HEK293 (cell line): ENCODE measurements at regions not wholly inside any gene's neighbourhood (a gene's known extent, or its start where the extent isn't known, plus 50 kb on each side); places are given as distances from the start of the nearest gene placed in this dataset.

Experiments
- CTCF ChIA-PET: fragments of 350-600 bp; formaldehyde crosslinking; extraction: SDS; loops from one replicate; lab custom pipeline; 2021; ENCODE audit warnings: antibody characterized with exemption; lab: Yijun Ruan, JAX
- POLR2A ChIA-PET: fragments of 300-600 bp; formaldehyde crosslinking; extraction: SDS; loops from one replicate; lab custom pipeline; 2020; ENCODE audit warnings: antibody characterized with exemption, inconsistent platforms; lab: Yijun Ruan, JAX
- H3K27ac ChIP-seq: fragments of 200-500 bp; sonication (Bioruptor generic); 2 replicates; pipeline ENCODE4 v1.5.1; 2014; ENCODE audit warnings: low read depth, low read length, control low read depth, inconsistent platforms; ENCODE audit errors: extremely low read depth
- H3K36me3 ChIP-seq, 2 experiments: fragments of 200-500 bp in 1 of 2; sonication (Bioruptor generic) in 1 of 2; 1 replicate in 1 of 2; 2 replicates in 1 of 2; pipeline ENCODE4 v1.5.1; 2014 to 2017; ENCODE audit warnings: inconsistent platforms in 2 of 2, low read length in 2 of 2; ENCODE audit not compliant: control insufficient read depth in 2 of 2, insufficient read depth in 1 of 2
- H3K4me1 ChIP-seq: fragments of 200-500 bp; sonication (Bioruptor generic); 2 replicates; pipeline ENCODE4 v1.5.1; 2014; ENCODE audit warnings: mild to moderate bottlenecking, low read length, inconsistent platforms; ENCODE audit not compliant: control insufficient read depth, insufficient read depth
- H3K4me3 ChIP-seq: 2 replicates; pipeline ENCODE4 v1.5.1; 2011; ENCODE audit warnings: low read depth, mild to moderate bottlenecking, control low read depth, low read length, moderate library complexity
- H3K9me3 ChIP-seq: fragments of 200-500 bp; sonication (Bioruptor generic); 2 replicates; pipeline ENCODE4 v1.5.1; 2014; ENCODE audit warnings: low read depth, low read length, inconsistent platforms; ENCODE audit not compliant: control insufficient read depth, insufficient read depth
- BCL11A ChIP-seq: fragments of 450-650 bp; formaldehyde crosslinking; IDR thresholded peaks from 2 replicates; pipeline ENCODE4 v1.5.1; 2016; ENCODE audit warnings: low read depth, missing biosample characterization, missing genetic modification characterization
- KLF8 ChIP-seq: fragments of 450-650 bp; formaldehyde crosslinking; IDR thresholded peaks from 2 replicates; pipeline ENCODE4 v1.5.1; 2016; ENCODE audit warnings: missing biosample characterization, missing genetic modification characterization
- SP7 ChIP-seq: fragments of 450-650 bp; formaldehyde crosslinking; IDR thresholded peaks from 2 replicates; pipeline ENCODE4 v1.5.1; 2016; ENCODE audit warnings: missing biosample characterization, missing genetic modification characterization
- ZNF146 ChIP-seq: fragments of 450-650 bp; formaldehyde crosslinking; IDR thresholded peaks from 2 replicates; pipeline ENCODE4 v1.5.1; 2016; ENCODE audit warnings: missing biosample characterization, missing genetic modification characterization
- ZNF155 ChIP-seq: fragments of 450-650 bp; formaldehyde crosslinking; IDR thresholded peaks from 2 replicates; pipeline ENCODE4 v1.5.1; 2016; ENCODE audit warnings: missing biosample characterization, missing genetic modification characterization
- ZNF174 ChIP-seq: fragments of 450-650 bp; formaldehyde crosslinking; IDR thresholded peaks from 2 replicates; pipeline ENCODE4 v1.5.0; 2017; ENCODE audit warnings: missing biosample characterization, mild to moderate bottlenecking, missing genetic modification characterization
- ZNF184 ChIP-seq: fragments of 450-650 bp; IDR thresholded peaks from 2 replicates; pipeline ENCODE4 v1.5.1; 2018; ENCODE audit warnings: missing biosample characterization, mild to moderate bottlenecking, missing genetic modification characterization
- ZNF292 ChIP-seq: fragments of 450-650 bp; formaldehyde crosslinking; IDR thresholded peaks from 2 replicates; pipeline ENCODE4 v1.5.1; 2016; ENCODE audit warnings: low read depth, missing biosample characterization, missing genetic modification characterization, borderline replicate concordance
- ZNF311 ChIP-seq: fragments of 450-650 bp; formaldehyde crosslinking; IDR thresholded peaks from 2 replicates; pipeline ENCODE4 v1.5.1; 2017; ENCODE audit warnings: missing biosample characterization, missing genetic modification characterization, borderline replicate concordance
- ZNF423 ChIP-seq: fragments of 450-650 bp; formaldehyde crosslinking; IDR thresholded peaks from 2 replicates; pipeline ENCODE4 v1.5.1; 2016; ENCODE audit warnings: missing biosample characterization, missing genetic modification characterization
- ZNF514 ChIP-seq: fragments of 450-650 bp; formaldehyde crosslinking; IDR thresholded peaks from 2 replicates; pipeline ENCODE4 v1.5.1; 2016; ENCODE audit warnings: missing biosample characterization, missing genetic modification characterization
- ZNF624 ChIP-seq: fragments of 450-650 bp; formaldehyde crosslinking; IDR thresholded peaks from 2 replicates; pipeline ENCODE4 v1.5.1; 2017; ENCODE audit warnings: missing biosample characterization, missing genetic modification characterization
- ZNF837 ChIP-seq: fragments of 450-650 bp; formaldehyde crosslinking; IDR thresholded peaks from 2 replicates; pipeline ENCODE4 v1.5.1; 2016; ENCODE audit warnings: missing biosample characterization, missing genetic modification characterization
- ZNF843 ChIP-seq: fragments of 450-650 bp; formaldehyde crosslinking; IDR thresholded peaks from 2 replicates; pipeline ENCODE4 v1.5.1; 2016; ENCODE audit warnings: missing biosample characterization, missing genetic modification characterization
- TF ChIP-seq, protein P1 (sequence below): fragments of 450-650 bp; formaldehyde crosslinking; IDR thresholded peaks from 2 replicates; pipeline ENCODE4 v1.5.1; 2016; ENCODE audit warnings: missing biosample characterization, missing genetic modification characterization
- TF ChIP-seq, protein P2 (sequence below): fragments of 450-650 bp; formaldehyde crosslinking; IDR thresholded peaks from 2 replicates; pipeline ENCODE4 v1.5.1; 2016; ENCODE audit warnings: missing biosample characterization, missing genetic modification characterization, borderline replicate concordance
- TF ChIP-seq, protein P3 (sequence below): fragments of 450-650 bp; formaldehyde crosslinking; conservative IDR thresholded peaks from 2 replicates; pipeline ENCODE4 v1.5.1; 2016; ENCODE audit warnings: low read depth, missing biosample characterization, missing genetic modification characterization

DNA sequence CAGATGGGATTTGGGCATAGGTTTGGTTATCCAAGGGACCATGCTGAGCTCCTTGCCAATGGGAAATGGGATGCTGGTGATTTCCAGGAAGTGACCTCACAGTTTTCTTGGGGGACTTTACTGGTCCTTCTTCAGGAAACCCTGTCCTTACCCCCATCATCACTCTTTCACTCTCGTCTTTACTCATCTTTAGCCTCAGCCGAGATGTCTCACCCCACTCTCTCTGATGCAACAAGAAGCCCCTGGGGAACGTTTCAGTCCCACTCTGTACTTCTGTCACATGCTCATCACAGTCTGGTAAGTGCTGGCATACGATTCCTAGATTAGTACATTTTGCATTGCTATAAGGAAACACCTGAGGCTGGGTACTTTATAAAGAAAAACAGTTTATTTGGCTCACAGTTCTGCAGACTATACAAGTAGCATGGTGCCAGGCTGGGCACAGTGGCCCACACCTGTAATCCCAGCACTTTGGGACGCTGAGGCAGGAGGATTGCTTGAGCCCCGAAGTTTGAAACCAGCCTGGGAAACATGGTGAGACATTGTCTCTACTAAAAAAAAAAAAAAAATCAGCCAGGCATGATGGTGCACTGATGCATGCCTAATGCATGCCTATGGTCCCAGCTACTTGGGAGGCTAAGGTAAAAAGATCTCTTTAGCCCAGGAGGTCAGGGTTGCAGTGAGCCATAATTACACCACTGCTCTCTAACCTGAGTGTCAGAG is 63.5 kb upstream of the VKORC1L1 start (continued):
- TF ChIP-seq BCL11A (tag by site-specific recombination) = no peak
- no peak for TF ChIP-seq ZNF292 (tag by site-specific recombination)
- TF ChIP-seq ZNF146 (tag by site-specific recombination) = no peak
- TF ChIP-seq, protein P1, sequence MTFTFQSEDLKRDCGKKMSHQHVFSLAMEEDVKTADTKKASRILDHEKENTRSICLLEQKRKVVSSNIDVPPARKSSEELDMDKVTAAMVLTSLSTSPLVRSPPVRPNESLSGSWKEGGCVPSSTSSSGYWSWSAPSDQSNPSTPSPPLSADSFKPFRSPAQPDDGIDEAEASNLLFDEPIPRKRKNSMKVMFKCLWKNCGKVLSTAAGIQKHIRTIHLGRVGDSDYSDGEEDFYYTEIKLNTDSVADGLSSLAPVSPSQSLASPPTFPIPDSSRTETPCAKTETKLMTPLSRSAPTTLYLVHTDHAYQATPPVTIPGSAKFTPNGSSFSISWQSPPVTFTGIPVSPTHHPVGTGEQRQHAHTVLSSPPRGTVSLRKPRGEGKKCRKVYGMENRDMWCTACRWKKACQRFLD (tag by site-specific recombination) = no peak
- TF ChIP-seq ZNF514 (tag by site-specific recombination) = no peak
- TF ChIP-seq KLF8 (tag by site-specific recombination) = no peak
- no peak for TF ChIP-seq ZNF423
- no peak for TF ChIP-seq SP7 (tag by site-specific recombination)
- TF ChIP-seq, protein P2, sequence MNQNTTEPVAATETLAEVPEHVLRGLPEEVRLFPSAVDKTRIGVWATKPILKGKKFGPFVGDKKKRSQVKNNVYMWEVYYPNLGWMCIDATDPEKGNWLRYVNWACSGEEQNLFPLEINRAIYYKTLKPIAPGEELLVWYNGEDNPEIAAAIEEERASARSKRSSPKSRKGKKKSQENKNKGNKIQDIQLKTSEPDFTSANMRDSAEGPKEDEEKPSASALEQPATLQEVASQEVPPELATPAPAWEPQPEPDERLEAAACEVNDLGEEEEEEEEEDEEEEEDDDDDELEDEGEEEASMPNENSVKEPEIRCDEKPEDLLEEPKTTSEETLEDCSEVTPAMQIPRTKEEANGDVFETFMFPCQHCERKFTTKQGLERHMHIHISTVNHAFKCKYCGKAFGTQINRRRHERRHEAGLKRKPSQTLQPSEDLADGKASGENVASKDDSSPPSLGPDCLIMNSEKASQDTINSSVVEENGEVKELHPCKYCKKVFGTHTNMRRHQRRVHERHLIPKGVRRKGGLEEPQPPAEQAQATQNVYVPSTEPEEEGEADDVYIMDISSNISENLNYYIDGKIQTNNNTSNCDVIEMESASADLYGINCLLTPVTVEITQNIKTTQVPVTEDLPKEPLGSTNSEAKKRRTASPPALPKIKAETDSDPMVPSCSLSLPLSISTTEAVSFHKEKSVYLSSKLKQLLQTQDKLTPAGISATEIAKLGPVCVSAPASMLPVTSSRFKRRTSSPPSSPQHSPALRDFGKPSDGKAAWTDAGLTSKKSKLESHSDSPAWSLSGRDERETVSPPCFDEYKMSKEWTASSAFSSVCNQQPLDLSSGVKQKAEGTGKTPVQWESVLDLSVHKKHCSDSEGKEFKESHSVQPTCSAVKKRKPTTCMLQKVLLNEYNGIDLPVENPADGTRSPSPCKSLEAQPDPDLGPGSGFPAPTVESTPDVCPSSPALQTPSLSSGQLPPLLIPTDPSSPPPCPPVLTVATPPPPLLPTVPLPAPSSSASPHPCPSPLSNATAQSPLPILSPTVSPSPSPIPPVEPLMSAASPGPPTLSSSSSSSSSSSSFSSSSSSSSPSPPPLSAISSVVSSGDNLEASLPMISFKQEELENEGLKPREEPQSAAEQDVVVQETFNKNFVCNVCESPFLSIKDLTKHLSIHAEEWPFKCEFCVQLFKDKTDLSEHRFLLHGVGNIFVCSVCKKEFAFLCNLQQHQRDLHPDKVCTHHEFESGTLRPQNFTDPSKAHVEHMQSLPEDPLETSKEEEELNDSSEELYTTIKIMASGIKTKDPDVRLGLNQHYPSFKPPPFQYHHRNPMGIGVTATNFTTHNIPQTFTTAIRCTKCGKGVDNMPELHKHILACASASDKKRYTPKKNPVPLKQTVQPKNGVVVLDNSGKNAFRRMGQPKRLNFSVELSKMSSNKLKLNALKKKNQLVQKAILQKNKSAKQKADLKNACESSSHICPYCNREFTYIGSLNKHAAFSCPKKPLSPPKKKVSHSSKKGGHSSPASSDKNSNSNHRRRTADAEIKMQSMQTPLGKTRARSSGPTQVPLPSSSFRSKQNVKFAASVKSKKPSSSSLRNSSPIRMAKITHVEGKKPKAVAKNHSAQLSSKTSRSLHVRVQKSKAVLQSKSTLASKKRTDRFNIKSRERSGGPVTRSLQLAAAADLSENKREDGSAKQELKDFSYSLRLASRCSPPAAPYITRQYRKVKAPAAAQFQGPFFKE (tag by site-specific recombination) = no peak

DNA sequence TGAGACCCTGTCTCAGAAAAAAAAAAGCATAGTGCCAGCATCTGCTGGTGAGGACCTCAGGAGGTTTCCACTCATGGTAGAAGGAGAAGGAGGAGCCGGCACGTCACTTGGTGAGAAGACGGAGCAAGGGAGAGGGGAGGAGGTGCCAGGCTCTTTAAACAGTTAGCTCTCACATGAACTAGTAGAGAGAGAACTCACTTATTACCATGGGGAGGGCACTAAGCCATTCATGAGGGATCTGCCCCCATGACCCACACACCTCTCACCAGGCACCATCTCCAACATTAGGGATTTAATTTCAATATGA is 62.9 kb upstream of the VKORC1L1 start:
- H3K4me1 ChIP-seq = no peaks in the 10 kb centered on the region
- no peak overlapping the region for H3K4me3 ChIP-seq
- no peaks in the 10 kb centered on the region for H3K9me3 ChIP-seq
- POLR2A ChIA-PET = no interaction called here
- TF ChIP-seq ZNF155 (tag by site-specific recombination) (no peak), ZNF843 (tag by site-specific recombination) (no peak), ZNF311 (tag by site-specific recombination) (no peak), ZNF184 (no peak), ZNF837 (tag by site-specific recombination) (no peak), ZNF174 (tag by site-specific recombination) (no peak), ZNF624 (tag by site-specific recombination) (no peak)
- TF ChIP-seq, protein P2 (tag by site-specific recombination) = no peak
- TF ChIP-seq, protein P3, sequence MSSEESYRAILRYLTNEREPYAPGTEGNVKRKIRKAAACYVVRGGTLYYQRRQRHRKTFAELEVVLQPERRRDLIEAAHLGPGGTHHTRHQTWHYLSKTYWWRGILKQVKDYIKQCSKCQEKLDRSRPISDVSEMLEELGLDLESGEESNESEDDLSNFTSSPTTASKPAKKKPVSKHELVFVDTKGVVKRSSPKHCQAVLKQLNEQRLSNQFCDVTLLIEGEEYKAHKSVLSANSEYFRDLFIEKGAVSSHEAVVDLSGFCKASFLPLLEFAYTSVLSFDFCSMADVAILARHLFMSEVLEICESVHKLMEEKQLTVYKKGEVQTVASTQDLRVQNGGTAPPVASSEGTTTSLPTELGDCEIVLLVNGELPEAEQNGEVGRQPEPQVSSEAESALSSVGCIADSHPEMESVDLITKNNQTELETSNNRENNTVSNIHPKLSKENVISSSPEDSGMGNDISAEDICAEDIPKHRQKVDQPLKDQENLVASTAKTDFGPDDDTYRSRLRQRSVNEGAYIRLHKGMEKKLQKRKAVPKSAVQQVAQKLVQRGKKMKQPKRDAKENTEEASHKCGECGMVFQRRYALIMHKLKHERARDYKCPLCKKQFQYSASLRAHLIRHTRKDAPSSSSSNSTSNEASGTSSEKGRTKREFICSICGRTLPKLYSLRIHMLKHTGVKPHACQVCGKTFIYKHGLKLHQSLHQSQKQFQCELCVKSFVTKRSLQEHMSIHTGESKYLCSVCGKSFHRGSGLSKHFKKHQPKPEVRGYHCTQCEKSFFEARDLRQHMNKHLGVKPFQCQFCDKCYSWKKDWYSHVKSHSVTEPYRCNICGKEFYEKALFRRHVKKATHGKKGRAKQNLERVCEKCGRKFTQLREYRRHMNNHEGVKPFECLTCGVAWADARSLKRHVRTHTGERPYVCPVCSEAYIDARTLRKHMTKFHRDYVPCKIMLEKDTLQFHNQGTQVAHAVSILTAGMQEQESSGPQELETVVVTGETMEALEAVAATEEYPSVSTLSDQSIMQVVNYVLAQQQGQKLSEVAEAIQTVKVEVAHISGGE (tag by site-specific recombination) = no peak
- H3K36me3 ChIP-seq = no peaks in the 10 kb centered on the region
- H3K27ac ChIP-seq = no peak overlapping the region
- CTCF ChIA-PET = no interaction called here
